Astrocyte of the spinal cord (primary cell): ENCODE measurements at regions not wholly inside any gene's neighbourhood (a gene's known extent, or its start where the extent isn't known, plus 50 kb on each side); places are given as distances from the start of the nearest gene placed in this dataset.

Experiments used
- DNase-seq: peaks from one replicate; pipeline ENCODE4 v3.0.0; 2011; ENCODE audit warnings: low read depth, low spot score
- H3K4me3 ChIP-seq: 2 replicates; pipeline ENCODE4 v1.5.1; 2011; ENCODE audit warnings: low read depth, mild to moderate bottlenecking, low read length, moderate library complexity
- in situ Hi-C: cut with HindIII; loops from 2 replicates; pipeline ENCODE4 v1.10.0; 2017; ENCODE audit warnings: low sequenced_read_pairs
- TF ChIP-seq, protein P1 (sequence below): IDR thresholded peaks from 2 replicates; pipeline ENCODE4 v1.5.1; 2012; ENCODE audit warnings: low read depth, mild to moderate bottlenecking, low read length, inconsistent platforms

DNA sequence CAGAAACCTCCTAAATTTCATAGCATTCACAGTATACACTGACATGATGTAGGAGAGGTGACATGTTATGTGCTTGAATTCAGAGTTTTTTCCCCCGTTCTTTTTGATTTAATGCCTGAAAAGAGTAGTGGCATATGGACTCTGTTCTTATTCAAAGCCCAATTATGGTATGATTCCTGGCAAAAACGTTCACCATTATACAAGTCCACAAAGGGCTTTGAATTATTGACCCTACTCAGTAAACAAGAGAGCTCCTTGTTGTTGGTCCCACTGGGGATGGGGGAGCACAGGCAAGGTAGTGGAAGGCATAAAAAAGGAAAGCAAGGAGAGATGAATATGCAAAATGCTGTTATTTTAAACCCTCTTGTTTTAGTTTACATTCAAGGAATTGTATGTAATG is 136.0 kb upstream of the AHI1 start:
- in situ Hi-C loops, result no loop called here
- no peak overlapping the region for H3K4me3 ChIP-seq
- no peak for DNase-seq
- TF ChIP-seq, protein P1, sequence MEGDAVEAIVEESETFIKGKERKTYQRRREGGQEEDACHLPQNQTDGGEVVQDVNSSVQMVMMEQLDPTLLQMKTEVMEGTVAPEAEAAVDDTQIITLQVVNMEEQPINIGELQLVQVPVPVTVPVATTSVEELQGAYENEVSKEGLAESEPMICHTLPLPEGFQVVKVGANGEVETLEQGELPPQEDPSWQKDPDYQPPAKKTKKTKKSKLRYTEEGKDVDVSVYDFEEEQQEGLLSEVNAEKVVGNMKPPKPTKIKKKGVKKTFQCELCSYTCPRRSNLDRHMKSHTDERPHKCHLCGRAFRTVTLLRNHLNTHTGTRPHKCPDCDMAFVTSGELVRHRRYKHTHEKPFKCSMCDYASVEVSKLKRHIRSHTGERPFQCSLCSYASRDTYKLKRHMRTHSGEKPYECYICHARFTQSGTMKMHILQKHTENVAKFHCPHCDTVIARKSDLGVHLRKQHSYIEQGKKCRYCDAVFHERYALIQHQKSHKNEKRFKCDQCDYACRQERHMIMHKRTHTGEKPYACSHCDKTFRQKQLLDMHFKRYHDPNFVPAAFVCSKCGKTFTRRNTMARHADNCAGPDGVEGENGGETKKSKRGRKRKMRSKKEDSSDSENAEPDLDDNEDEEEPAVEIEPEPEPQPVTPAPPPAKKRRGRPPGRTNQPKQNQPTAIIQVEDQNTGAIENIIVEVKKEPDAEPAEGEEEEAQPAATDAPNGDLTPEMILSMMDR, result no peak

DNA sequence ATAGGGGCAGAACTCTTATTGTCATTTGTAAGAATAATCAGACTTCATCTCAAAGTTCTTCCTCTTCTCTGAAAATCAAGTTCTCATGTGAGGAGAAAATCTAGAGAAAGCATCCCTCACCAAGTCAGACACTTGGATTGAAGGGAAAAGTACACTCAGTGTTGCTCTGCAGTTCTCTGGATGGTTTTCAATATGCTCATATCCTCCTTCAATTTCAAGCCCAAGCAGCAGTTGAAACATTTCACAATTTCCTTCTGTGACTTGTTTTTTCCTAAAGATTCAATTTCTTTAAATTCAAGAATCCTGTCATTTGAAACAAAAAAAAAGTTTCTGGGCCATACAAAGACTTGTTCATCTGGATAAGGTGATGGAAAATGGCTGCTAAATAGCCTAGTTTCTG is 140.2 kb upstream of the AHI1 start:
- TF ChIP-seq, protein P1, result no peak
- H3K4me3 ChIP-seq, result no peak overlapping the region
- no peak for DNase-seq
- in situ Hi-C loops, result no loop called here

DNA sequence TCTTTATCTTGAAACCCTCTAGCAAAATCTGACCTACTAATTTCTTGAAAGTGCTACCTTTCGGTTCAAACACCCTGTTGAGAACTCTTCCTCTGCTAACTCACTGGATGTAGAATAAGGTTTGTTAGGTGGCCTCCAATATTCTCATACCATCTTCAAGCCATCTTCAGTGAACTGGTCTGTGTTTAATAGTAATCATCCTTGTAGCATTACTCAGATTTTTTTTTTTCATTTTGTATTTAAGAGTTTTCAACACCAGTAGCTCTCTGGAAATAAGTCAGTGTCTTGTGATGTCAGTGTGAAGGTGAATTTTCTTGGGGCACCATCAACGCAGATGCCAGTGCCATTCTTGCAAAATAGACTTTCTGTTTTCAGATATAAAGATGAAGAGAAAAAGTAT is 140.6 kb upstream of the AHI1 start:
- TF ChIP-seq, protein P1, result no peak
- in situ Hi-C loops, result no loop called here
- no peak overlapping the region for H3K4me3 ChIP-seq
- DNase-seq, result no peak

DNA sequence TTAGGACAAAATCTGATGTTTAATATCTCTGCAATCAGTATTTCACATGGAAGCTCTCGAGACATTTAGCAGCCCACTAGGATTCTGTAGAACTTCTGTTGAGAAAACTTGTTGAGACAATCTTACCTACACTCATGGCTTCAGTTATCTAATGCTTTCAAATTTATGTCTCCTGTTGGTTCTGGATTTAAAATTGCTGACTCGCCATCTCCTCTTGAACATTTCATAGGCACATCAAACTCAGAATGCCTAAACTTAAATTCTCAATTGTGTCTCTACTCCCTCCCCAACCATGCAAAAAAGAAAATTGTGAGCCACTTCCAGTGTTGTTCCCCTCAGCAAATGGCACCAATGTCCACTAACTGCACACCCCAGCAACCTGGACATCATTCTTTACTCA is 142.5 kb upstream of the AHI1 start:
- in situ Hi-C loops, result no loop called here
- TF ChIP-seq, protein P1, result no peak
- no peak overlapping the region for H3K4me3 ChIP-seq
- DNase-seq, result no peak

DNA sequence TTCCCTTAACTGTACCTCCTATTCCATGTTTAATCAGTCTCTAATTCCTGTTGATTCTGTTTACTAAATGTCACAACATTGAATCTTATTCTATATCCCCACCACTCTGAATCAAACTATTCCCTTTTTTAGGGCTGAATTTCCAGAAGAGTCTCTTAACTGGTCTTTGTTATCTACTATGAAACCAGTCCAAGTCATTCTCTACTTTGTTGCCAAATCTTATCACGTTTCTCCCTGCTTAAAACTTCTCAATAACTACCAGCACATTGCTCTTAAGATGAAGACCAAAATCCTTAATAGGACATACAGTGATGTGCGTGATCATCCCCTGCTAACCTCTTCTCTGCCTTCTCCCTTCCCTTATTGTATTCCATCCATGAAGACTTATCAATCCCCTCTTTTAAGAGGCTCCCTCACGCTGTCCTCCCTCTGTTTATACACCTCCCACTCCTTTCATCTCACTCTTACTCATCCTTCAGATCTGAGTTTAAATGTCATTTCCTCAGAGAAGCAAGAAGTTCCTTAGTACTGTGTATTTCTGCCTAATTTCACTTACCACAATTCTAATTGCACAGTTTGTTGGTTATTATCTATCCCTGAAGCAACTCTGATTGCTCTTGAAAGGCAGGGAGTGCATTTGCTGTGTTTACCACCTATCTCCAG is 143.0 kb upstream of the AHI1 start:
- H3K4me3 ChIP-seq, result no peak overlapping the region
- in situ Hi-C loops, result no loop called here
- TF ChIP-seq, protein P1, result no peak
- no peak for DNase-seq

DNA sequence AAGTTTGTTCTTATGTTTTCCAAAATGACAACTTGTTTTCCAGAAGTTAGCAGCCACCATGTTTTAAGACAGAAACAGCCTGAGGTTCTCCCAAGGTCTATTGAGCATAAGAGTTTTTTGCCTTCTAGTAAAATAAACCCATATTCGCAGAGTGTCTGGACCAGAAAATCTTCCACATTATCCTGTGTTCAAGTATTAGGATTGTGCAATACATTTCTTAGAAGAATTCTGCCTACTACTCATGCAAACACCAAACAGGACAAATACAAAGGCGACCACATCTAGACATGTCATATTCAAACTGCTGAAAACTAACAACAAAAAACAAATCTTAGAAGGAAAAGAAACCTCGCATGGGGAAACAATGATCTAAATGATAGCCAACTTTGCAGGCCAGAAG is 145.4 kb upstream of the AHI1 start:
- TF ChIP-seq, protein P1, result no peak
- DNase-seq, result no peak
- in situ Hi-C loops, result no loop called here
- no peak overlapping the region for H3K4me3 ChIP-seq
